OCI-LY1 (cell line): ENCODE measurements at regions not wholly inside any gene's neighbourhood (a gene's known extent, or its start where the extent isn't known, plus 50 kb on each side); places are given as distances from the start of the nearest gene placed in this dataset.

Experiments
- H2AFZ ChIP-seq: fragments of 200-600 bp; sonication (generic), shearing (Covaris generic); 2 replicates; pipeline ENCODE4 v1.6.0; 2014; ENCODE audit warnings: antibody characterized with exemption, mild to moderate bottlenecking, low read length
- H3F3A ChIP-seq: fragments of 200-600 bp; sonication (generic), shearing (Covaris generic); 2 replicates; pipeline ENCODE4 v1.6.0; 2014; ENCODE audit warnings: mild to moderate bottlenecking, antibody characterized with exemption, low read length, moderate library complexity; ENCODE audit not compliant: insufficient read depth
- H3K27ac ChIP-seq: fragments of 200-600 bp; sonication (generic); 2 replicates; pipeline ENCODE4 v1.5.1; 2014; ENCODE audit warnings: low read length, mixed run types, mild to moderate bottlenecking, low read depth; ENCODE audit not compliant: poor library complexity, severe bottlenecking
- H3K27me3 ChIP-seq: fragments of 200-600 bp; sonication (generic); 2 replicates; pipeline ENCODE4 v1.6.0; 2014; ENCODE audit warnings: antibody characterized with exemption, mild to moderate bottlenecking, low read length, moderate library complexity; ENCODE audit not compliant: insufficient read depth
- H3K36me3 ChIP-seq: fragments of 200-600 bp; sonication (generic); 2 replicates; pipeline ENCODE4 v1.6.1; 2014; ENCODE audit warnings: mild to moderate bottlenecking, antibody characterized with exemption, low read length, moderate library complexity, mixed read lengths; ENCODE audit not compliant: insufficient read depth
- H3K4me1 ChIP-seq: fragments of 200-600 bp; sonication (generic); 2 replicates; pipeline ENCODE4 v1.5.1; 2014; ENCODE audit warnings: mild to moderate bottlenecking, low read length, moderate library complexity; ENCODE audit not compliant: insufficient read depth, severe bottlenecking
- H3K4me2 ChIP-seq: fragments of 200-600 bp; sonication (generic), shearing (Covaris generic); 2 replicates; pipeline ENCODE4 v1.6.1; 2014; ENCODE audit warnings: low read length
- H3K4me3 ChIP-seq: fragments of 200-600 bp; sonication (generic); 2 replicates; pipeline ENCODE4 v1.5.1; 2014; ENCODE audit warnings: low read length, low read depth, mild to moderate bottlenecking, mixed read lengths; ENCODE audit not compliant: poor library complexity, severe bottlenecking
- H3K79me2 ChIP-seq: fragments of 200-600 bp; shearing (Covaris generic); 2 replicates; pipeline ENCODE4 v1.6.1; 2016; ENCODE audit warnings: mixed run types, low read length, mixed read lengths; ENCODE audit not compliant: insufficient read depth
- H3K9ac ChIP-seq: fragments of 200-600 bp; sonication (generic), shearing (Covaris generic); 2 replicates; pipeline ENCODE4 v1.6.1; 2014; ENCODE audit warnings: mild to moderate bottlenecking, low read length, mixed read lengths
- H3K9me2 ChIP-seq: fragments of 200-600 bp; sonication (generic), shearing (Covaris generic); 2 replicates; pipeline ENCODE4 v1.6.1; 2014; ENCODE audit warnings: low read depth, mild to moderate bottlenecking, low read length, mixed read lengths
- H3K9me3 ChIP-seq: fragments of 200-600 bp; shearing (Covaris generic); 2 replicates; pipeline ENCODE4 v1.6.1; 2014; ENCODE audit warnings: low read length, mixed read lengths
- H4K20me1 ChIP-seq: fragments of 200-600 bp; sonication (generic), shearing (Covaris generic); 2 replicates; pipeline ENCODE4 v1.6.0; 2016; ENCODE audit warnings: mild to moderate bottlenecking, low read length; ENCODE audit not compliant: insufficient read depth
- EZH2 ChIP-seq: fragments of 200-600 bp; sonication (generic), shearing (Covaris generic); IDR thresholded peaks from 2 replicates; pipeline ENCODE4 v1.8.0; 2017; ENCODE audit warnings: borderline replicate concordance, mixed run types, mild to moderate bottlenecking, antibody characterized with exemption, low read length, moderate library complexity, mixed read lengths
- TF ChIP-seq, protein P1 (sequence below): fragments of 200-600 bp; sonication (generic), shearing (Covaris generic); IDR thresholded peaks from 2 replicates; pipeline ENCODE4 v1.5.1; 2017; ENCODE audit warnings: mild to moderate bottlenecking, antibody characterized with exemption, low read length, moderate library complexity, mixed read lengths

DNA sequence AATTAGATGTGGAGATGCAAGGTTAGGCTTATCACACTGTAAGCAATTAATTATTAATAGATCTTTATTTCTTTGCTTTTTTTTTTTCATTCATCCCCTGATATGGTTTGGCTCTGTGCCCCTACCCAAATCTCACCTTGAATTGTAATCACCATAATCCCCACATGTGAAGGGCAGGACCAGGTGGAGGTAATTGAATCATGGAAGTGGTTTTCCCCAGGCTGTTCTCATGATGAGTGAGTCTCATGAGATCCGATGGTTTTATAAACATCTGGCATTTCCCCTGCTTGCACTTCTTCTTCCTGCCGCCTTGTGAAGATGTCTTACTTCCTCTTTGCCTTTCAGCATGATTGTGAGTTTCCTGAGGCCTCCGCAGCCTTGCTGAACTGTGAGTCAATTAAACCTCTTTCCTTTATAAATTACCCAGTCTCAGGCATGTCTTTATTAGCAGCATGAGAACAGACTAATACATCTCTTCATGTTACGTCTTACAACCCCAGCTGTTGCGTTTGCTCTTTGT lies 333.8 kb downstream of the CDH26 start:
- no peaks in the 10 kb centered on the region for H3K9me3 ChIP-seq
- H3K27ac ChIP-seq = no peak overlapping the region
- H3K9me2 ChIP-seq = no peaks in the 10 kb centered on the region
- H4K20me1 ChIP-seq = no peaks in the 10 kb centered on the region
- no peaks in the 10 kb centered on the region for H3K27me3 ChIP-seq
- no peak overlapping the region for H3K4me2 ChIP-seq
- H3K4me1 ChIP-seq = no peaks in the 10 kb centered on the region
- no peak overlapping the region for H2AFZ ChIP-seq
- H3K9ac ChIP-seq = no peak overlapping the region
- TF ChIP-seq EZH2 = no peak
- TF ChIP-seq, protein P1, sequence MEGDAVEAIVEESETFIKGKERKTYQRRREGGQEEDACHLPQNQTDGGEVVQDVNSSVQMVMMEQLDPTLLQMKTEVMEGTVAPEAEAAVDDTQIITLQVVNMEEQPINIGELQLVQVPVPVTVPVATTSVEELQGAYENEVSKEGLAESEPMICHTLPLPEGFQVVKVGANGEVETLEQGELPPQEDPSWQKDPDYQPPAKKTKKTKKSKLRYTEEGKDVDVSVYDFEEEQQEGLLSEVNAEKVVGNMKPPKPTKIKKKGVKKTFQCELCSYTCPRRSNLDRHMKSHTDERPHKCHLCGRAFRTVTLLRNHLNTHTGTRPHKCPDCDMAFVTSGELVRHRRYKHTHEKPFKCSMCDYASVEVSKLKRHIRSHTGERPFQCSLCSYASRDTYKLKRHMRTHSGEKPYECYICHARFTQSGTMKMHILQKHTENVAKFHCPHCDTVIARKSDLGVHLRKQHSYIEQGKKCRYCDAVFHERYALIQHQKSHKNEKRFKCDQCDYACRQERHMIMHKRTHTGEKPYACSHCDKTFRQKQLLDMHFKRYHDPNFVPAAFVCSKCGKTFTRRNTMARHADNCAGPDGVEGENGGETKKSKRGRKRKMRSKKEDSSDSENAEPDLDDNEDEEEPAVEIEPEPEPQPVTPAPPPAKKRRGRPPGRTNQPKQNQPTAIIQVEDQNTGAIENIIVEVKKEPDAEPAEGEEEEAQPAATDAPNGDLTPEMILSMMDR = no peak
- no peak overlapping the region for H3K4me3 ChIP-seq
- H3K79me2 ChIP-seq = no peaks in the 10 kb centered on the region
- H3F3A ChIP-seq = no peaks in the 10 kb centered on the region
- no peaks in the 10 kb centered on the region for H3K36me3 ChIP-seq

DNA sequence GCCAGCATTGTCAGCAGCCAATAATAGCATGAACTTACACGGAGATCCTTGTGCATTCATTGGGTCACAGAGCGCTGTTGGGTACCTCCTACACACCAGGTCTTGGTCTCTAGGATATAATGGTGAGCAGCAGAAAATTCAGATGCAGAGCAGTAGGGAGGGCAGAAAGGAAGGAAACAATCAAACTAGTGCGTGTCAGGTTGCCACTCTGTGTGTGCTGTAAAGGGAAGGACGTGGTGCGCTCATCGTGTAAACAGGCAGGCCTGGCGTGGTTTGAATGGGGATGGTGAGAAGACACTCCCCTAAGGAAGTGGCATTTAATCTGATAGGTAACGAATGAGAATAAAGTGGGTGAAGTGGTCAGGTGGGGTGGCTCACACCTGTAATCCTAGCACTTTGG lies 336.4 kb downstream of the CDH26 start:
- no peaks in the 10 kb centered on the region for H4K20me1 ChIP-seq
- TF ChIP-seq EZH2 = no peak
- TF ChIP-seq, protein P1 = no peak
- no peaks in the 10 kb centered on the region for H3F3A ChIP-seq
- no peak overlapping the region for H2AFZ ChIP-seq
- no peaks in the 10 kb centered on the region for H3K36me3 ChIP-seq
- no peaks in the 10 kb centered on the region for H3K4me1 ChIP-seq
- no peak overlapping the region for H3K27ac ChIP-seq
- H3K9me3 ChIP-seq = no peaks in the 10 kb centered on the region
- H3K79me2 ChIP-seq = no peaks in the 10 kb centered on the region
- H3K27me3 ChIP-seq = no peaks in the 10 kb centered on the region
- H3K4me2 ChIP-seq = no peak overlapping the region
- no peaks in the 10 kb centered on the region for H3K9me2 ChIP-seq
- H3K9ac ChIP-seq = no peak overlapping the region
- H3K4me3 ChIP-seq = no peak overlapping the region

DNA sequence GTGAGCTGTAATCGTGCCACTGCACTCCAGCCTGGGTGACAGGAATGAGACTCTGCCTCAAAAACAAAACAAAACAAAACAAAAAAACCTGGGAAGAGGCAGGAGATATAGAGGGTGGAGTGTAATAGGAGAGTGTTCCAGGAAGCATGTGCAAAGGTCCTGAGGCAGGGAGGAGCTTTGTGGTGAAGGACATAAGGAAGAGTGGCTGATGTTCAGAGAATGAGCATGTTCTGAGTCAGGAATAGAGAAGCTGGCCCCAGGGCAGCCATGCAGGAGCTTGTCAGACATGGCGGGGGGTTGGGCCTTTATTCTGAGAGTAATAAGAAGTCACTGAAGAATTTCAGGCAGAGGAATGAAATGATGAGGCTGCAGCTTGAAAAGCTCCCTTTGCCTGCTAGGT lies 337.0 kb downstream of the CDH26 start:
- H3K36me3 ChIP-seq = no peaks in the 10 kb centered on the region
- no peaks in the 10 kb centered on the region for H3K79me2 ChIP-seq
- H3K9ac ChIP-seq = no peak overlapping the region
- H3K27ac ChIP-seq = no peak overlapping the region
- no peaks in the 10 kb centered on the region for H3K27me3 ChIP-seq
- H2AFZ ChIP-seq = no peak overlapping the region
- no peaks in the 10 kb centered on the region for H3K9me3 ChIP-seq
- TF ChIP-seq EZH2 = no peak
- TF ChIP-seq, protein P1 = no peak
- H3K9me2 ChIP-seq = no peaks in the 10 kb centered on the region
- no peaks in the 10 kb centered on the region for H3K4me1 ChIP-seq
- H3K4me3 ChIP-seq = no peak overlapping the region
- no peak overlapping the region for H3K4me2 ChIP-seq
- no peaks in the 10 kb centered on the region for H4K20me1 ChIP-seq
- H3F3A ChIP-seq = no peaks in the 10 kb centered on the region
